RWPE2 (cell line): ENCODE measurements at regions not wholly inside any gene's neighbourhood (a gene's known extent, or its start where the extent isn't known, plus 50 kb on each side); places are given as distances from the start of the nearest gene placed in this dataset.

Experiments
- ATAC-seq: fragments of 200-7000 bp; cut with Tn5 transposase; 3 replicates; pipeline ENCODE4 v1.9.1; 2021; ENCODE audit warnings: low read depth
- DNase-seq: peaks from one replicate; pipeline ENCODE4 v3.0.0-alpha.2; 2020; ENCODE audit warnings: low spot score
- H3K27ac ChIP-seq: fragments of 450-650 bp; 2 replicates; pipeline ENCODE4 v1.5.1; 2017; ENCODE audit warnings: mild to moderate bottlenecking; ENCODE audit not compliant: poor library complexity, severe bottlenecking
- H3K27me3 ChIP-seq: fragments of 250-450 bp; sonication (Bioruptor Pico); 2 replicates; pipeline ENCODE4 v1.5.1; 2021; ENCODE audit warnings: mild to moderate bottlenecking, moderate library complexity; ENCODE audit not compliant: insufficient read depth, poor library complexity, severe bottlenecking
- H3K36me3 ChIP-seq: fragments of 250-450 bp; sonication (Bioruptor Pico); 2 replicates; pipeline ENCODE4 v1.5.1; 2020; ENCODE audit warnings: low read depth, mild to moderate bottlenecking, moderate library complexity
- H3K4me1 ChIP-seq: fragments of 250-450 bp; sonication (Bioruptor Pico); 2 replicates; pipeline ENCODE4 v1.5.1; 2021; ENCODE audit warnings: mild to moderate bottlenecking, moderate library complexity; ENCODE audit not compliant: insufficient read depth, poor library complexity, severe bottlenecking
- H3K4me3 ChIP-seq: fragments of 250-450 bp; sonication (Bioruptor Pico); 2 replicates; pipeline ENCODE4 v1.5.1; 2021; ENCODE audit warnings: mild to moderate bottlenecking, moderate library complexity; ENCODE audit not compliant: severe bottlenecking
- H3K9me3 ChIP-seq: fragments of 250-450 bp; sonication (Bioruptor Pico); 2 replicates; pipeline ENCODE4 v1.5.1; 2021; ENCODE audit warnings: mild to moderate bottlenecking, moderate library complexity; ENCODE audit not compliant: severe bottlenecking
- CTCF ChIP-seq: fragments of 450-650 bp; IDR thresholded peaks from one replicate; pipeline ENCODE4 v1.5.1; 2017; ENCODE audit warnings: mild to moderate bottlenecking, moderate library complexity; ENCODE audit not compliant: poor library complexity, severe bottlenecking

GRCh38 chr1:74834261-74834660, 101.3 kb downstream of the TYW3 start:
- no peak overlapping the region for H3K27ac ChIP-seq
- H3K9me3 ChIP-seq, result no peaks in the 10 kb centered on the region
- DNase-seq (no peak), ATAC-seq (no peak)
- no peak overlapping the region for H3K4me3 ChIP-seq
- no peaks in the 10 kb centered on the region for H3K36me3 ChIP-seq
- H3K4me1 ChIP-seq, result no peaks in the 10 kb centered on the region
- H3K27me3 ChIP-seq, result no peaks in the 10 kb centered on the region
- no peak for TF ChIP-seq CTCF

DNA sequence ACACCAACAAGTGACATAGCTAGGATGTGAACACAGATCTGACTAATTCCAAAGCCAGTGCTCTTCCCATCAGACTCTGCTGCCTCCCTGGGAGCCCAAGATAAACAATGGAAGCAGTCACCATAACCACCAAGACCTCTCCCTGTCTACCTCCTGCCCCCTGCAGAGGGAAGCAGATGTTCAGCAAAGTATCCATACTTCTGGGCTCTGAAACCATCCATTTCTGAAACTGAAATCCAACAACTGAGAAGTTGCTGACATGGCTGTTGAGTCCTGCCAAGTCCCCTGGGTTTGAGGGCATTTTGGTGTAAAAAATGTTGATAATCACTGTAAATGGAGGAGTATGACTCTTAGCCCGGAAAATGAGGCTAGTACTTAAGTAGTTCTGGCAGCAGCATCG, 102.1 kb downstream of the TYW3 start:
- no peaks in the 10 kb centered on the region for H3K4me1 ChIP-seq
- H3K27ac ChIP-seq, result no peak overlapping the region
- DNase-seq (no peak), ATAC-seq (no peak)
- no peak overlapping the region for H3K4me3 ChIP-seq
- TF ChIP-seq CTCF, result no peak
- H3K27me3 ChIP-seq, result no peaks in the 10 kb centered on the region
- no peaks in the 10 kb centered on the region for H3K9me3 ChIP-seq
- no peaks in the 10 kb centered on the region for H3K36me3 ChIP-seq

DNA sequence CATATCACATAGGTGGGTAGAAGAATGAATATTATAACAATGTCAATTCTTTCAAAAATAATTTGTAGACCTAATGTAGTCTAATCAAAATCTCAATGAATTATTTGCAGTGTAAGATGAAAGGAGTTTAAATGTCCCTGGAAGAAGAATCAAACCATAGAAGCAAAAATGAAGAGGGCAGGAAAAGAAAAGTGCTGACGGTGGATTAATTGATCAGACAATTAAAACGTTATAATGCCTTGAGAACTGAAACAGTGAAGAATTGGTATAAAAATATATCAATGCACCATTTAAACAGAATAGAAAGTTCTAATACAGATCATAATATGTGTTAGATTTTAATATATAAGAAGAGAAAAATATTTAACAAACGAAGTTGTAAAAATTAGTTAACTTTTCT, 109.8 kb downstream of the TYW3 start:
- Histone ChIP-seq H3K4me1 (no peaks in the 10 kb centered on the region), H3K27me3 (peaks cover 12% of the 10 kb centered on the region), H3K27ac (no peak overlapping the region), H3K4me3 (no peak overlapping the region), H3K36me3 (no peaks in the 10 kb centered on the region), H3K9me3 (no peaks in the 10 kb centered on the region)
- TF ChIP-seq CTCF, result no peak
- ATAC-seq (no peak), DNase-seq (no peak)

- Histone ChIP-seq H3K9me3 (no peaks in the 10 kb centered on the region), H3K27ac (no peak overlapping the region), H3K4me1 (no peaks in the 10 kb centered on the region), H3K36me3 (no peaks in the 10 kb centered on the region), H3K27me3 (peaks cover 3% of the 10 kb centered on the region), H3K4me3 (no peak overlapping the region)
- TF ChIP-seq CTCF, result no peak
- DNase-seq (no peak), ATAC-seq (no peak)
These were observed 114.8 kb downstream of the TYW3 start for GRCh38 chr1:74847715-74848114.

GRCh38 chr1:74853756-74854155, 120.8 kb downstream of the TYW3 start:
- H3K27ac ChIP-seq, result no peak overlapping the region
- no peaks in the 10 kb centered on the region for H3K36me3 ChIP-seq
- H3K9me3 ChIP-seq, result no peaks in the 10 kb centered on the region
- no peak overlapping the region for H3K4me3 ChIP-seq
- H3K27me3 ChIP-seq, result peaks cover 5% of the 10 kb centered on the region
- DNase-seq, result no peak
- H3K4me1 ChIP-seq, result no peaks in the 10 kb centered on the region
- ATAC-seq, result no peak
- no peak for TF ChIP-seq CTCF
